ENCODE measurements at regions not wholly inside any gene's neighbourhood (a gene's known extent, or its start where the extent isn't known, plus 50 kb on each side); places are given as distances from the start of the nearest gene placed in this dataset.

- TF ChIP-seq CTCF (IDR thresholded peaks at IDR 0.05): no peak
- H3K27me3 Mint-ChIP-seq: no peaks in the 10 kb centered on the region
- intact Hi-C loops (cut with DNase I, micrococcal nuclease): no loop called here
- ChIA-PET CTCF (no interaction called here), POLR2A (no interaction called here)
- no peak for DNase-seq
- no peak overlapping the region for H3K27ac ChIP-seq (ENCODE audit: low read depth in 1 of 2, low read length in 2 of 2)
- no peak overlapping the region for H3K4me3 Mint-ChIP-seq
- no peak for ATAC-seq (ENCODE audit: poor library complexity)
- H3K27me3 ChIP-seq (ENCODE audit: control insufficient read depth in 1 of 2, insufficient read depth in 2 of 2, low read length in 2 of 2): no peaks in the 10 kb centered on the region
- H3K36me3 ChIP-seq (ENCODE audit: insufficient read depth, low read length): no peaks in the 10 kb centered on the region
- no peaks in the 10 kb centered on the region for H3K4me1 ChIP-seq (ENCODE audit: insufficient read depth, low read length)
- no peaks in the 10 kb centered on the region for H3K36me3 Mint-ChIP-seq (ENCODE audit: low read depth)
- no peak overlapping the region for H3K27ac Mint-ChIP-seq
- H3K4me3 ChIP-seq (ENCODE audit: low read length): no peak overlapping the region
- H3K4me1 Mint-ChIP-seq (ENCODE audit: low read depth): no peaks in the 10 kb centered on the region
- H3K9me3 Mint-ChIP-seq: peaks cover 3% of the 10 kb centered on the region
- peaks cover 0 to 18% of the 10 kb centered on the region in 2 experiments for H3K9me3 ChIP-seq (ENCODE audit: control insufficient read depth in 1 of 2, insufficient read depth in 1 of 2, low read length in 2 of 2)
Measured at GRCh38 chr11:23205156-23205871, 345.0 kb upstream of the CCDC179 start.

GRCh38 chr11:23206741-23207336 is 346.6 kb upstream of the CCDC179 start:
- intact Hi-C loops (cut with DNase I, micrococcal nuclease): no loop called here
- Mint-ChIP-seq H3K36me3 (ENCODE audit: low read depth) (no peaks in the 10 kb centered on the region), H3K27me3 (no peaks in the 10 kb centered on the region), H3K4me3 (no peak overlapping the region), H3K9me3 (peaks cover 3% of the 10 kb centered on the region), H3K4me1 (ENCODE audit: low read depth) (no peaks in the 10 kb centered on the region), H3K27ac (no peak overlapping the region)
- Histone ChIP-seq H3K36me3 (ENCODE audit: insufficient read depth, low read length) (no peaks in the 10 kb centered on the region), H3K4me1 (ENCODE audit: insufficient read depth, low read length) (no peaks in the 10 kb centered on the region), H3K9me3 (ENCODE audit: control insufficient read depth in 1 of 2, insufficient read depth in 1 of 2, low read length in 2 of 2) (peaks cover 0 to 16% of the 10 kb centered on the region in 2 experiments), H3K4me3 (ENCODE audit: low read length) (no peak overlapping the region), H3K27ac (ENCODE audit: low read depth in 1 of 2, low read length in 2 of 2) (no peak overlapping the region), H3K27me3 (ENCODE audit: control insufficient read depth in 1 of 2, insufficient read depth in 2 of 2, low read length in 2 of 2) (no peaks in the 10 kb centered on the region)
- TF ChIP-seq CTCF (IDR thresholded peaks at IDR 0.05): no peak
- no peak for DNase-seq
- ChIA-PET POLR2A (no interaction called here), CTCF (no interaction called here)
- ATAC-seq (ENCODE audit: poor library complexity): no peak

- Mint-ChIP-seq H3K4me3 (no peak overlapping the region), H3K27ac (no peak overlapping the region), H3K9me3 (peaks cover 10% of the 10 kb centered on the region), H3K36me3 (ENCODE audit: low read depth) (no peaks in the 10 kb centered on the region), H3K4me1 (ENCODE audit: low read depth) (no peaks in the 10 kb centered on the region), H3K27me3 (no peaks in the 10 kb centered on the region)
- H3K4me1 ChIP-seq (ENCODE audit: insufficient read depth, low read length): no peaks in the 10 kb centered on the region
- DNase-seq (no peak), ATAC-seq (ENCODE audit: poor library complexity) (no peak)
- ChIA-PET POLR2A (no interaction called here), CTCF (no interaction called here)
- no peak for TF ChIP-seq CTCF (IDR thresholded peaks at IDR 0.05)
- no peaks in the 10 kb centered on the region for H3K36me3 ChIP-seq (ENCODE audit: insufficient read depth, low read length)
- H3K4me3 ChIP-seq (ENCODE audit: low read length): no peak overlapping the region
- intact Hi-C loops (cut with DNase I, micrococcal nuclease): no loop called here
- peaks cover 0 to 4% of the 10 kb centered on the region in 2 experiments for H3K9me3 ChIP-seq (ENCODE audit: control insufficient read depth in 1 of 2, insufficient read depth in 1 of 2, low read length in 2 of 2)
- H3K27me3 ChIP-seq (ENCODE audit: control insufficient read depth in 1 of 2, insufficient read depth in 2 of 2, low read length in 2 of 2): no peaks in the 10 kb centered on the region
- H3K27ac ChIP-seq (ENCODE audit: low read depth in 1 of 2, low read length in 2 of 2): no peak overlapping the region
Measured at GRCh38 chr11:23211221-23211620, 350.9 kb upstream of the CCDC179 start.
